HepG2 (cell line): ENCODE measurements at regions not wholly inside any gene's neighbourhood (a gene's known extent, or its start where the extent isn't known, plus 50 kb on each side); places are given as distances from the start of the nearest gene placed in this dataset.

Experiments used
- ATAC-seq: fragments of 200-7000 bp; cut with Tn5 transposase; 3 replicates; pipeline ENCODE4 v1.9.1; 2020; ENCODE audit warnings: mild to moderate bottlenecking, moderate library complexity
- BruUV-seq: library from RNA; stranded (reverse); fragments of 400-500 nt; replicated peaks from 2 replicates; lab custom pipeline; 2021; lab: Mats Ljungman, UMichigan
- CTCF ChIA-PET: fragments of 300-600 bp; formaldehyde crosslinking; extraction: SDS; loops from one replicate; lab custom pipeline; 2021; ENCODE audit warnings: low total read pairs, inconsistent platforms, low intra/inter-chr PET ratio; lab: Yijun Ruan, JAX
- POLR2A ChIA-PET: fragments of 350-600 bp; sonication (Branson Sonifier 250); formaldehyde crosslinking; loops from one replicate; lab custom pipeline; 2020; ENCODE audit warnings: antibody characterized with exemption, inconsistent platforms; lab: Yijun Ruan, JAX
- DNase-seq: peaks from one replicate; pipeline ENCODE4 v3.0.0-alpha.2; 2015; ENCODE audit warnings: low spot score
- FAIRE-seq: peaks from 3 replicates; lab custom pipeline; 2011; peaks lifted over from hg19 to GRCh38; lab: Jason Lieb, UNC
- H2AFZ ChIP-seq: one replicate; pipeline ENCODE4 v1.6.1; 2011; ENCODE audit warnings: low read length, inconsistent platforms
- H3K27ac ChIP-seq: fragments of 300-600 bp; 3 replicates; pipeline ENCODE4 v1.8.0; 2011; ENCODE audit warnings: mixed run types, mild to moderate bottlenecking, mixed read lengths, low read length, inconsistent platforms; ENCODE audit not compliant: insufficient read depth; ENCODE audit errors: extremely low read length
- H3K27me3 ChIP-seq, 2 experiments: fragments of 200-600 bp in 1 of 2; 2 replicates in 1 of 2; 3 replicates in 1 of 2; pipeline versions ENCODE4 v1.6.0 to v1.8.0; 2011; ENCODE audit warnings: low read length in 2 of 2, mild to moderate bottlenecking in 2 of 2, moderate library complexity in 2 of 2, inconsistent platforms in 1 of 2; ENCODE audit not compliant: insufficient read depth in 2 of 2, control insufficient read depth in 1 of 2
- H3K36me3 ChIP-seq, 2 experiments: fragments of 200-600 bp in 1 of 2; replicated peaks in 1 of 2; 2 replicates in 1 of 2; 3 replicates in 1 of 2; pipeline versions ENCODE4 v1.5.1 to v1.8.0; 2011; ENCODE audit warnings: low read length in 2 of 2, inconsistent platforms in 1 of 2; ENCODE audit not compliant: insufficient read depth in 2 of 2, control insufficient read depth in 1 of 2
- H3K4me1 ChIP-seq: 2 replicates; pipeline ENCODE4 v1.5.1; 2012; ENCODE audit warnings: low read length, inconsistent platforms; ENCODE audit not compliant: insufficient read depth
- H3K4me2 ChIP-seq: 2 replicates; pipeline ENCODE4 v1.6.0; 2011; ENCODE audit warnings: low read depth, low read length, inconsistent platforms
- H3K4me3 ChIP-seq, 3 experiments: fragments of 200-600 bp in 1 of 3; sonication (generic), shearing (Covaris generic) in 1 of 3; replicated peaks in 1 of 3; 2 replicates each; pipeline ENCODE4 v1.5.1; 2011 to 2016; ENCODE audit warnings: low read length in 3 of 3, inconsistent platforms in 2 of 3, low read depth in 2 of 3, mild to moderate bottlenecking in 2 of 3, control low read depth in 1 of 3, mixed read lengths in 1 of 3; ENCODE audit not compliant: insufficient read depth in 1 of 3
- H3K79me2 ChIP-seq: one replicate; pipeline ENCODE4 v1.6.1; 2011; ENCODE audit warnings: low read length, inconsistent platforms; ENCODE audit not compliant: insufficient read depth
- H3K9ac ChIP-seq: 2 replicates; pipeline ENCODE4 v1.6.0; 2011; ENCODE audit warnings: mild to moderate bottlenecking, low read depth, low read length, inconsistent platforms; ENCODE audit not compliant: insufficient read depth
- H3K9me3 ChIP-seq: 2 replicates; pipeline ENCODE4 v1.5.1; 2012; ENCODE audit warnings: mild to moderate bottlenecking, low read length
- H4K20me1 ChIP-seq: 2 replicates; pipeline ENCODE4 v1.6.0; 2011; ENCODE audit warnings: inconsistent platforms, mild to moderate bottlenecking, low read length, moderate library complexity; ENCODE audit not compliant: insufficient read depth
- ATF7 ChIP-seq, 2 experiments: fragments of 450-650 bp in 1 of 2; sonication (generic) in 1 of 2; formaldehyde crosslinking in 1 of 2; IDR thresholded peaks; 2 replicates each; pipeline versions ENCODE4 v1.4.0 to v1.6.1; 2016 to 2020; ENCODE audit warnings: antibody characterized with exemption in 1 of 2, mild to moderate bottlenecking in 1 of 2, missing genetic modification reagents in 1 of 2
- CBX2 ChIP-seq, 2 experiments: fragments of 200-600 bp in 1 of 2; sonication (generic); formaldehyde crosslinking in 1 of 2; IDR thresholded peaks; 2 replicates each; pipeline versions ENCODE4 v1.7.0 to v1.8.1; 2018 to 2022; ENCODE audit warnings: low read depth in 2 of 2, low read length in 1 of 2, mild to moderate bottlenecking in 1 of 2, missing genetic modification reagents in 1 of 2
- HOXA7 ChIP-seq: sonication (generic); formaldehyde crosslinking; IDR thresholded peaks from 2 replicates; pipeline ENCODE4 v1.8.1; 2022; ENCODE audit warnings: mild to moderate bottlenecking, missing genetic modification reagents, moderate library complexity
- MED13 ChIP-seq: sonication (generic); formaldehyde crosslinking; IDR thresholded peaks from 2 replicates; pipeline ENCODE4 v1.5.0; 2020; ENCODE audit warnings: missing genetic modification reagents
- MXD4 ChIP-seq: IDR thresholded peaks from 2 replicates; pipeline ENCODE4 v1.6.1; 2016; ENCODE audit warnings: mild to moderate bottlenecking, missing biosample characterization, missing genetic modification reagents
- NCOR1 ChIP-seq: fragments of 200-600 bp; sonication (generic); IDR thresholded peaks from 2 replicates; pipeline ENCODE4 v1.7.0; 2017; ENCODE audit warnings: antibody characterized with exemption, low read length, borderline replicate concordance
- TBP ChIP-seq: sonication (generic); formaldehyde crosslinking; IDR thresholded peaks from 2 replicates; pipeline ENCODE4 v1.5.0; 2020; ENCODE audit warnings: missing genetic modification reagents
- ZNF251 ChIP-seq: sonication (generic); formaldehyde crosslinking; IDR thresholded peaks from 2 replicates; pipeline ENCODE4 v1.9.0; 2021; ENCODE audit warnings: mild to moderate bottlenecking, missing genetic modification reagents
- ZNF44 ChIP-seq: sonication (generic); formaldehyde crosslinking; IDR thresholded peaks from 2 replicates; pipeline ENCODE4 v1.5.1; 2020; ENCODE audit warnings: mild to moderate bottlenecking, missing genetic modification reagents
- ZNF552 ChIP-seq: sonication (generic); formaldehyde crosslinking; IDR thresholded peaks from 2 replicates; pipeline ENCODE4 v1.9.0; 2022; ENCODE audit warnings: missing genetic modification reagents, mild to moderate bottlenecking, borderline replicate concordance
- ZNF570 ChIP-seq: sonication (generic); formaldehyde crosslinking; IDR thresholded peaks from 2 replicates; pipeline ENCODE4 v1.4.0; 2020; ENCODE audit warnings: mild to moderate bottlenecking, missing genetic modification reagents, borderline replicate concordance
- ZNF773 ChIP-seq: sonication (generic); formaldehyde crosslinking; IDR thresholded peaks from 2 replicates; pipeline ENCODE4 v1.4.0; 2020; ENCODE audit warnings: missing genetic modification reagents, borderline replicate concordance
- ZZZ3 ChIP-seq: sonication (generic); formaldehyde crosslinking; IDR thresholded peaks from 2 replicates; pipeline ENCODE4 v1.4.0; 2020; ENCODE audit warnings: missing genetic modification reagents, mild to moderate bottlenecking, borderline replicate concordance
- WGBS: methylation state at CpG from one replicate; pipeline ENCODE4 v1.1.6; 2017; ENCODE audit warnings: low lambda C conversion rate; 5-methylcytosine and 5-hydroxymethylcytosine counted together
- in situ Hi-C: cut with HindIII; loops from 2 replicates; pipeline ENCODE4 v1.10.0; 2017; ENCODE audit warnings: low pct_unique_long_range_greater_than_20kb; ENCODE audit not compliant: extremely low pct_ligation_motif_present
- intact Hi-C: fragments of 100-400 bp; cut with micrococcal nuclease; formaldehyde crosslinking; loops from one replicate; pipeline ENCODE4 v1.10.0; 2022; ENCODE audit not compliant: unreplicated experiment
- TF ChIP-seq, protein P1 (sequence below): sonication (generic); formaldehyde crosslinking; IDR thresholded peaks from 2 replicates; pipeline ENCODE4 v1.8.1; 2023; ENCODE audit warnings: mild to moderate bottlenecking, missing genetic modification reagents
- TF ChIP-seq, protein P2 (sequence below): sonication (generic); formaldehyde crosslinking; IDR thresholded peaks from 2 replicates; pipeline ENCODE4 v1.5.0; 2020; ENCODE audit warnings: missing genetic modification reagents
- TF ChIP-seq, protein P3 (sequence below): IDR thresholded peaks from 2 replicates; pipeline ENCODE4 v1.6.1; 2016; ENCODE audit warnings: mild to moderate bottlenecking

DNA sequence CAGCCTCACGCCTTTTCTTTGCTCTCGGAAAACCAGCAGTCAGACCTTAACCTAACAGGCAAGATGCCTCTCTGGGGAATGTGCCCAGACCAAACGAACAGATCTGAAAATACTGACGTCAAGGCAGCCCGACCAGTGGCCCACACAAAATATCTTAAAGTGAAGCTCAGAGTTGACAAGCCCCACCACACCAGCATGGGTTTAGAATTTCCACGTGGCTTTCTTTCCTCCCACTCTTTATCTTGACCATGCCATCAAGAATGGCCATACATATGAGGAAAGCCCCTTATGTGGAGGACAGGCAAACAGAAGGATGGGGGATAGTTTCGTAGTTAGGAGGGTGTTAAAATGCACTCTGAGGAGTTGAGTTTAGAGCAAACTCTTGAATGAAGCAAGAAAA is 89.8 kb downstream of the MRPL32 start:
- H3K9ac ChIP-seq = no peak overlapping the region
- TF ChIP-seq HOXA7 (CRISPR knock-in tag) (no peak), ZZZ3 (no peak), ZNF552 (no peak), ATF7 (IDR thresholded peaks at IDR 0.05) (no peak), ATF7 (CRISPR knock-in tag; IDR thresholded peaks at IDR 0.05) (no peak), ZNF773 (CRISPR knock-in tag) (no peak), ZNF570 (CRISPR knock-in tag) (no peak), TBP (no peak), MXD4 (no peak), MED13 (CRISPR knock-in tag) (no peak), CBX2 (IDR thresholded peaks at IDR 0.05; ENCODE audit: low read depth, low read length) (no peak), CBX2 (CRISPR knock-in tag; IDR thresholded peaks at IDR 0.05; ENCODE audit: low read depth) (no peak), ZNF251 (no peak), ZNF44 (CRISPR knock-in tag) (no peak), NCOR1 (no peak)
- TF ChIP-seq, protein P1, sequence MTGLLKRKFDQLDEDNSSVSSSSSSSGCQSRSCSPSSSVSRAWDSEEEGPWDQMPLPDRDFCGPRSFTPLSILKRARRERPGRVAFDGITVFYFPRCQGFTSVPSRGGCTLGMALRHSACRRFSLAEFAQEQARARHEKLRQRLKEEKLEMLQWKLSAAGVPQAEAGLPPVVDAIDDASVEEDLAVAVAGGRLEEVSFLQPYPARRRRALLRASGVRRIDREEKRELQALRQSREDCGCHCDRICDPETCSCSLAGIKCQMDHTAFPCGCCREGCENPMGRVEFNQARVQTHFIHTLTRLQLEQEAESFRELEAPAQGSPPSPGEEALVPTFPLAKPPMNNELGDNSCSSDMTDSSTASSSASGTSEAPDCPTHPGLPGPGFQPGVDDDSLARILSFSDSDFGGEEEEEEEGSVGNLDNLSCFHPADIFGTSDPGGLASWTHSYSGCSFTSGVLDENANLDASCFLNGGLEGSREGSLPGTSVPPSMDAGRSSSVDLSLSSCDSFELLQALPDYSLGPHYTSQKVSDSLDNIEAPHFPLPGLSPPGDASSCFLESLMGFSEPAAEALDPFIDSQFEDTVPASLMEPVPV = no peak
- TF ChIP-seq, protein P2, sequence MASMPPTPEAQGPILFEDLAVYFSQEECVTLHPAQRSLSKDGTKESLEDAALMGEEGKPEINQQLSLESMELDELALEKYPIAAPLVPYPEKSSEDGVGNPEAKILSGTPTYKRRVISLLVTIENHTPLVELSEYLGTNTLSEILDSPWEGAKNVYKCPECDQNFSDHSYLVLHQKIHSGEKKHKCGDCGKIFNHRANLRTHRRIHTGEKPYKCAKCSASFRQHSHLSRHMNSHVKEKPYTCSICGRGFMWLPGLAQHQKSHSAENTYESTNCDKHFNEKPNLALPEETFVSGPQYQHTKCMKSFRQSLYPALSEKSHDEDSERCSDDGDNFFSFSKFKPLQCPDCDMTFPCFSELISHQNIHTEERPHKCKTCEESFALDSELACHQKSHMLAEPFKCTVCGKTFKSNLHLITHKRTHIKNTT (CRISPR knock-in tag) = no peak
- TF ChIP-seq, protein P3, sequence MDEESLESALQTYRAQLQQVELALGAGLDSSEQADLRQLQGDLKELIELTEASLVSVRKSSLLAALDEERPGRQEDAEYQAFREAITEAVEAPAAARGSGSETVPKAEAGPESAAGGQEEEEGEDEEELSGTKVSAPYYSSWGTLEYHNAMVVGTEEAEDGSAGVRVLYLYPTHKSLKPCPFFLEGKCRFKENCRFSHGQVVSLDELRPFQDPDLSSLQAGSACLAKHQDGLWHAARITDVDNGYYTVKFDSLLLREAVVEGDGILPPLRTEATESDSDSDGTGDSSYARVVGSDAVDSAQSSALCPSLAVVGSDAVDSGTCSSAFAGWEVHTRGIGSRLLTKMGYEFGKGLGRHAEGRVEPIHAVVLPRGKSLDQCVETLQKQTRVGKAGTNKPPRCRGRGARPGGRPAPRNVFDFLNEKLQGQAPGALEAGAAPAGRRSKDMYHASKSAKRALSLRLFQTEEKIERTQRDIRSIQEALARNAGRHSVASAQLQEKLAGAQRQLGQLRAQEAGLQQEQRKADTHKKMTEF (CRISPR knock-in tag) = no peak
- H3K27ac ChIP-seq = no peak overlapping the region
- no peaks in the 10 kb centered on the region for H3K79me2 ChIP-seq
- H3K4me3 ChIP-seq = no peak overlapping the region
- no peak overlapping the region for H3K4me2 ChIP-seq
- FAIRE-seq (no peak), DNase-seq (no peak), ATAC-seq (no peak)
- WGBS = 16% methylated on average over 7 of the region's 7 CpGs
- H3K4me1 ChIP-seq = no peaks in the 10 kb centered on the region
- H3K9me3 ChIP-seq = no peaks in the 10 kb centered on the region
- ChIA-PET POLR2A (no interaction called here), CTCF (no interaction called here)
- no TSS peak for BruUV-seq
- H2AFZ ChIP-seq = no peak overlapping the region
- peaks cover 0 to 4% of the 10 kb centered on the region in 2 experiments; a peak in 2 of 5 replicates for H3K27me3 ChIP-seq
- in situ Hi-C loops = no loop called here
- no peaks in the 10 kb centered on the region for H3K36me3 ChIP-seq
- H4K20me1 ChIP-seq = no peaks in the 10 kb centered on the region
- intact Hi-C loops = no loop called here
